ENCODE measurements at regions not wholly inside any gene's neighbourhood (a gene's known extent, or its start where the extent isn't known, plus 50 kb on each side); places are given as distances from the start of the nearest gene placed in this dataset.

DNA sequence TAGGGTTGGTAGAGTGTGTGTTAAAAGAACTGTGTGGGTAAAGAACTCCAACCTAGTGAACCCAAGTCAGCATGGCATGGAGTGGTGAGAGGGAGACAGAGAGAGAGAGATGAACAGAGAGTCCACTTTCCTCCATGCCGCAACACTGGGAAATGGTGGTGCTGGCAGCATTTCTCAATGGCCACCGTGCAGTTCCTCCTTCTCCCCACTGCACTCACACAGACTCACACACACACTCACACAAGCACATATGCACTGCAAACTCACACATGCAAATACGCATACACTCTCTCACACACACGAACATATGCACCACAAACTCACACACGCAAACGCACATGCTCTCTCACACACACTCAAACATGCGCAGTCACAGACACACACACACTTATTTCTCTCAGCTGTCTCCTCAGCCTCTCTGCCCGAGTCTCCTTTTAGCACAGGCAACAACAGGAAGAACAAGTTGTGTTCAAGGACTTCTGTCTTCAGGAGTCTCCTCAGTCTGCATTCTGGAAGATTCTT is 66.5 kb upstream of the LY86 start:
- TF ChIP-seq, protein P1, sequence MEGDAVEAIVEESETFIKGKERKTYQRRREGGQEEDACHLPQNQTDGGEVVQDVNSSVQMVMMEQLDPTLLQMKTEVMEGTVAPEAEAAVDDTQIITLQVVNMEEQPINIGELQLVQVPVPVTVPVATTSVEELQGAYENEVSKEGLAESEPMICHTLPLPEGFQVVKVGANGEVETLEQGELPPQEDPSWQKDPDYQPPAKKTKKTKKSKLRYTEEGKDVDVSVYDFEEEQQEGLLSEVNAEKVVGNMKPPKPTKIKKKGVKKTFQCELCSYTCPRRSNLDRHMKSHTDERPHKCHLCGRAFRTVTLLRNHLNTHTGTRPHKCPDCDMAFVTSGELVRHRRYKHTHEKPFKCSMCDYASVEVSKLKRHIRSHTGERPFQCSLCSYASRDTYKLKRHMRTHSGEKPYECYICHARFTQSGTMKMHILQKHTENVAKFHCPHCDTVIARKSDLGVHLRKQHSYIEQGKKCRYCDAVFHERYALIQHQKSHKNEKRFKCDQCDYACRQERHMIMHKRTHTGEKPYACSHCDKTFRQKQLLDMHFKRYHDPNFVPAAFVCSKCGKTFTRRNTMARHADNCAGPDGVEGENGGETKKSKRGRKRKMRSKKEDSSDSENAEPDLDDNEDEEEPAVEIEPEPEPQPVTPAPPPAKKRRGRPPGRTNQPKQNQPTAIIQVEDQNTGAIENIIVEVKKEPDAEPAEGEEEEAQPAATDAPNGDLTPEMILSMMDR (IDR thresholded peaks at IDR 0.05), result no peak
- no peak for DNase-seq (ENCODE audit: low spot score)
- no peak overlapping the region for H3K4me3 ChIP-seq
- no peak overlapping the region for H3K27ac ChIP-seq

- Histone ChIP-seq H3K27ac (no peak overlapping the region), H3K4me3 (no peak overlapping the region)
- no peak for DNase-seq (ENCODE audit: low spot score)
- TF ChIP-seq, protein P1 (IDR thresholded peaks at IDR 0.05), result no peak
These were observed 65.8 kb upstream of the LY86 start for GRCh38 chr6:6522709-6523108.

DNA sequence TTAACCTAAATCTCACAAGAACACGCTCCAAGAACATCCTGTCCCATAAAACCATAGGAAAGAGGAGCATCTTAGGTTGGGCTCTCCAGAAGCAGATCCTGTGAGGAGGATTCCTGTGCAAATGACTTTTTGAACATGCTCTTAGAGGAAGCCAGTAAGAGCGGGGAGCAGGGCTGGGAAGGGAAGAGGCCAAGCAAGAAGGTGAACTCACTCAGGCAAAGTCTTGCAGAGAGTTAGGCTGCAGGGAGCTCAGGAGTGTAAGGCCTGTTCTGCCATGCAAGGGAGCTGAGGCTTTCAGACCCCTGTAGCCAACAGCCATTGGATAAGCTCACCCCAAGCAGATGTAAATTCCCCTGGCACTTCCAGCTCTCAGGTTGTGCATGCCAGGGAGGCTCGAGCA is 63.6 kb upstream of the LY86 start:
- Histone ChIP-seq H3K4me3 (no peak overlapping the region), H3K27ac (no peak overlapping the region)
- TF ChIP-seq, protein P1 (IDR thresholded peaks at IDR 0.05), result no peak
- DNase-seq (ENCODE audit: low spot score), result no peak

DNA sequence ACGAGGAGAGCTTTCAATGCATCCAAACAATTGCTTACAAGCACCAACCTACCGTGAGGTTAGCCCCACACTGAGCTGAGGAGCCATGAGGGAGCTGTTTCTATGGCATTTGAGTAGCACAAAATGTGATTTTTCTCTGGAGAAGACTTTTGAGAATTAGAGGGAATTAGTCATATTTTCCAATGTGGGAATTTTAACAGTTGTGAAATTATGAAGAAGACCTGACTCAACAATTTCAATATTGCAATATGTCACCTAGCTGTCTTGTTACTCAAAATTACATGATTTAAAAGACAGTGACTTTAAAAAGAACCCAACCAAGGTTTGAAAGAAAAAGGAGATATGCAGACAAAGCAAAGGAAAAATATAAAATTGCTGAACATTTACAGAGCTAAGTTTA is 62.6 kb upstream of the LY86 start:
- DNase-seq (ENCODE audit: low spot score), result no peak
- TF ChIP-seq, protein P1 (IDR thresholded peaks at IDR 0.05), result no peak
- Histone ChIP-seq H3K27ac (no peak overlapping the region), H3K4me3 (no peak overlapping the region)

DNA sequence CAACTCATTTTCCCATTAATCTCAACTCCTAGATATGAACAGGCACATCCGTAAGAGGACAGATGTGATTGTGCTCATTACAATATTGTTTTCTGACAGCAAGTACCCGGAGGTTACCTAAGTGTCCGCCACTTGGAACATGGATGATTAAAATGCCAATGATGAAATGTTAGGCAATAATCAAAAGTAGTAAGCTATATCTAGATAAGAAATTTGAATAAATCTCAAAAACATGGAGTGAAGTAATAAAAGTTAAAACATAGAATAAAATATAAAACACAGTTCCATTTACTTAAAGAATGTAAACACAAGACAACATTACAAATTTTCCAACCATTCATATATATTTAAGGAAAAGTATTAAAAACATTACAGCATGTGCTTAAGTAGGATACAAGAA is 59.2 kb upstream of the LY86 start:
- DNase-seq (ENCODE audit: low spot score), result no peak
- Histone ChIP-seq H3K27ac (no peak overlapping the region), H3K4me3 (no peak overlapping the region)
- TF ChIP-seq, protein P1 (IDR thresholded peaks at IDR 0.05), result no peak

DNA sequence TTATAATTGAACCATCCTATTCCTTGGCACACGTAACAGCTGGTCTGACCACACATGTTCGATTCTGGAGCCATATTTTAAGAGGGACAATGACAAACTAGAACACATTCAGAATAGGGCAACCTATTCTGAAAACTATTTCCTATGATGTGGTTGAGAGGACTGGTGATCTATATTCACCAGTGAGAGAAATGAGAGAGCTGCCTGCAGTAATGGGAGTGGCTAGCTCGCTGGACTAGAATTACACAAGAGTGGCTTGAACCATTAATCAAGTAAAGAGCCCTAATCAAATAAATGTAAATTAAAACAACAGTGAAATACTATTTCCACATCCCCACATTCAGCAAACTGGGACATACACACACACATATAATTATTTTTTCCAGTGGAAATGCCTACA is 55.3 kb upstream of the LY86 start:
- Histone ChIP-seq H3K27ac (no peak overlapping the region), H3K4me3 (no peak overlapping the region)
- DNase-seq (ENCODE audit: low spot score), result no peak
- TF ChIP-seq, protein P1 (IDR thresholded peaks at IDR 0.05), result no peak

- Histone ChIP-seq H3K27ac (no peak overlapping the region), H3K4me3 (no peak overlapping the region)
- DNase-seq (ENCODE audit: low spot score), result no peak
- TF ChIP-seq, protein P1 (IDR thresholded peaks at IDR 0.05), result no peak
These were observed 54.1 kb upstream of the LY86 start for GRCh38 chr6:6534399-6534798.

Measured in coronary artery (tissue), 2 donors.